Gastrocnemius medialis (tissue), 4 donors: ENCODE measurements at regions not wholly inside any gene's neighbourhood (a gene's known extent, or its start where the extent isn't known, plus 50 kb on each side); places are given as distances from the start of the nearest gene placed in this dataset.

Experiments
- ATAC-seq, 2 donors: fragments of 150-250 bp; one replicate each; pipeline ENCODE4 v1.9.1; 2016
- DNase-seq, 2 donors: peaks; one replicate each; pipeline ENCODE4 v3.0.0-alpha.2; 2019
- H3K27ac ChIP-seq, 4 donors: fragments of 200-600 bp; sonication (generic); 1 replicate in 1 of 4; 2 replicates in 3 of 4; pipeline ENCODE4 v1.5.1; 2016 to 2018; ENCODE audit warnings: mild to moderate bottlenecking in 2 of 4, moderate library complexity in 1 of 4
- H3K27me3 ChIP-seq, 3 donors: fragments of 200-600 bp; sonication (generic) in 2 of 3; 1 replicate in 1 of 3; 2 replicates in 2 of 3; pipeline versions ENCODE4 v1.5.1 to v1.6.0; 2016 to 2019; ENCODE audit warnings: mild to moderate bottlenecking in 1 of 3, moderate library complexity in 1 of 3
- H3K36me3 ChIP-seq, 2 donors: fragments of 200-600 bp; sonication (generic) in 1 of 2; one replicate each; pipeline ENCODE4 v1.5.1; 2017 to 2018
- H3K4me1 ChIP-seq, 2 donors: fragments of 200-600 bp; sonication (generic) in 1 of 2; one replicate each; pipeline ENCODE4 v1.5.1; 2016 to 2017; ENCODE audit warnings: mild to moderate bottlenecking in 2 of 2
- H3K4me3 ChIP-seq, 4 donors: fragments of 200-600 bp; sonication (generic) in 3 of 4; 1 replicate in 1 of 4; 2 replicates in 3 of 4; pipeline ENCODE4 v1.5.1; 2016 to 2019; ENCODE audit warnings: mild to moderate bottlenecking in 2 of 4
- H3K9me3 ChIP-seq, 3 donors: fragments of 200-600 bp; sonication (generic) in 2 of 3; 1 replicate in 1 of 3; 2 replicates in 2 of 3; pipeline ENCODE4 v1.5.1; 2016 to 2019
- CTCF ChIP-seq, 5 experiments: fragments of 450-650 bp in 3 of 5; fragments of 200-600 bp in 2 of 5; sonication (generic) in 2 of 5; IDR thresholded peaks in 4 of 5; conservative IDR thresholded peaks in 1 of 5; 1 replicate in 4 of 5; 2 replicates in 1 of 5; pipeline ENCODE4 v1.5.1; 2016 to 2019; ENCODE audit warnings: antibody characterized with exemption in 5 of 5, mild to moderate bottlenecking in 3 of 5, moderate library complexity in 3 of 5
- POLR2A ChIP-seq, 2 donors: fragments of 450-650 bp; IDR thresholded peaks; one replicate each; pipeline ENCODE4 v1.6.1; 2017; ENCODE audit warnings: antibody characterized with exemption in 2 of 2, mild to moderate bottlenecking in 2 of 2, moderate library complexity in 2 of 2
- in situ Hi-C, 4 donors: fragments of 200-750 bp; cut with MboI; loops; one replicate each; pipeline versions ENCODE4 v1.15.0 to v1.8.0; 2017; ENCODE audit warnings: low sequenced_read_pairs in 4 of 4
- intact Hi-C: fragments of 100-400 bp; cut with DNase I; formaldehyde crosslinking; loops from one replicate; pipeline ENCODE4 v1.15.1; 2023; ENCODE audit warnings: low total_unique reads

- no peak for ATAC-seq
- intact Hi-C loops (no loop called here), in situ Hi-C loops (no loop called here)
- no peaks in the 10 kb centered on the region for H3K27me3 ChIP-seq
- no peak overlapping the region for H3K4me3 ChIP-seq
- no peak overlapping the region for H3K27ac ChIP-seq
- DNase-seq: no peak
- H3K4me1 ChIP-seq: no peaks in the 10 kb centered on the region
- no peaks in the 10 kb centered on the region for H3K36me3 ChIP-seq
- H3K9me3 ChIP-seq: no peaks in the 10 kb centered on the region
- TF ChIP-seq CTCF (IDR thresholded peaks at IDR 0.05 in 4 of 5, conservative IDR thresholded peaks at IDR 0.05 in 1 of 5) (no peak), POLR2A (IDR thresholded peaks at IDR 0.05) (no peak)
Measured at GRCh38 chr3:168498194-168498593, 402.5 kb upstream of the GOLIM4 start.

GRCh38 chr3:168497741-168498140, 402.0 kb upstream of the GOLIM4 start:
- in situ Hi-C loops: no loop called here
- H3K36me3 ChIP-seq: no peaks in the 10 kb centered on the region
- TF ChIP-seq POLR2A (IDR thresholded peaks at IDR 0.05) (no peak), CTCF (IDR thresholded peaks at IDR 0.05 in 4 of 5, conservative IDR thresholded peaks at IDR 0.05 in 1 of 5) (no peak)

GRCh38 chr3:168497183-168497582, 401.5 kb upstream of the GOLIM4 start:
- TF ChIP-seq POLR2A (IDR thresholded peaks at IDR 0.05) (no peak), CTCF (IDR thresholded peaks at IDR 0.05 in 4 of 5, conservative IDR thresholded peaks at IDR 0.05 in 1 of 5) (no peak)
- Histone ChIP-seq H3K4me1 (no peaks in the 10 kb centered on the region), H3K9me3 (no peaks in the 10 kb centered on the region), H3K36me3 (no peaks in the 10 kb centered on the region), H3K27ac (no peak overlapping the region), H3K27me3 (no peaks in the 10 kb centered on the region), H3K4me3 (no peak overlapping the region)
- no peak for ATAC-seq
- in situ Hi-C loops (no loop called here), intact Hi-C loops (no loop called here)
- DNase-seq: no peak

More at GRCh38 chr3:168497741-168498140, 402.0 kb upstream of the GOLIM4 start:
- no peak for ATAC-seq
- intact Hi-C loops: no loop called here
- no peaks in the 10 kb centered on the region for H3K27me3 ChIP-seq
- no peak overlapping the region for H3K27ac ChIP-seq
- DNase-seq: no peak
- H3K4me3 ChIP-seq: no peak overlapping the region
- H3K9me3 ChIP-seq: no peaks in the 10 kb centered on the region
- H3K4me1 ChIP-seq: no peaks in the 10 kb centered on the region

GRCh38 chr3:168495932-168496331, 400.2 kb upstream of the GOLIM4 start:
- no peaks in the 10 kb centered on the region for H3K9me3 ChIP-seq
- H3K36me3 ChIP-seq: no peaks in the 10 kb centered on the region
- H3K27ac ChIP-seq: no peak overlapping the region
- TF ChIP-seq CTCF (IDR thresholded peaks at IDR 0.05 in 4 of 5, conservative IDR thresholded peaks at IDR 0.05 in 1 of 5) (no peak), POLR2A (IDR thresholded peaks at IDR 0.05) (no peak)
- in situ Hi-C loops (no loop called here), intact Hi-C loops (no loop called here)
- H3K4me3 ChIP-seq: no peak overlapping the region
- ATAC-seq (no peak), DNase-seq (no peak)
- H3K4me1 ChIP-seq: no peaks in the 10 kb centered on the region
- H3K27me3 ChIP-seq: no peaks in the 10 kb centered on the region

- TF ChIP-seq POLR2A (IDR thresholded peaks at IDR 0.05): no peak
- no peak for TF ChIP-seq CTCF (IDR thresholded peaks at IDR 0.05 in 4 of 5, conservative IDR thresholded peaks at IDR 0.05 in 1 of 5)
- in situ Hi-C loops (no loop called here), intact Hi-C loops (no loop called here)
- no peak overlapping the region for H3K27ac ChIP-seq
- no peak for ATAC-seq
- H3K36me3 ChIP-seq: no peaks in the 10 kb centered on the region
- no peaks in the 10 kb centered on the region for H3K9me3 ChIP-seq
- no peaks in the 10 kb centered on the region for H3K27me3 ChIP-seq
- H3K4me3 ChIP-seq: no peak overlapping the region
- no peaks in the 10 kb centered on the region for H3K4me1 ChIP-seq
- no peak for DNase-seq
Measured at GRCh38 chr3:168495270-168495669, 399.5 kb upstream of the GOLIM4 start.
